Transverse colon (tissue), 4 donors: ENCODE measurements at regions not wholly inside any gene's neighbourhood (a gene's known extent, or its start where the extent isn't known, plus 50 kb on each side); places are given as distances from the start of the nearest gene placed in this dataset.

Source experiments
- CTCF ChIP-seq, 5 experiments: fragments of 200-600 bp in 3 of 5; fragments of 450-650 bp in 2 of 5; sonication (generic) in 3 of 5; IDR thresholded peaks; 1 replicate in 2 of 5; 2 replicates in 3 of 5; pipeline ENCODE4 v1.5.1; 2016 to 2017; ENCODE audit warnings: antibody characterized with exemption in 5 of 5, inconsistent platforms in 3 of 5, mild to moderate bottlenecking in 2 of 5, moderate library complexity in 1 of 5
- EP300 ChIP-seq: sonication (generic); formaldehyde crosslinking; IDR thresholded peaks from one replicate; pipeline ENCODE4 v1.6.1; 2017; ENCODE audit warnings: antibody characterized with exemption, low read depth
- POLR2A ChIP-seq: fragments of 450-650 bp; IDR thresholded peaks from one replicate; pipeline ENCODE4 v1.6.1; 2016; ENCODE audit warnings: antibody characterized with exemption, mild to moderate bottlenecking, moderate library complexity
- POLR2AphosphoS5 ChIP-seq, 3 donors: sonication (generic); formaldehyde crosslinking; IDR thresholded peaks; one replicate each; pipeline ENCODE4 v1.6.1; 2016; ENCODE audit warnings: antibody characterized with exemption in 3 of 3

GRCh38 chr22:27204280-27204679 lies 546.9 kb downstream of the MIAT start:
- TF ChIP-seq POLR2AphosphoS5 (IDR thresholded peaks at IDR 0.05): no peak
- TF ChIP-seq CTCF (IDR thresholded peaks at IDR 0.05): no peak
- no peak for TF ChIP-seq POLR2A
- no peak for TF ChIP-seq EP300
